ENCODE measurements at regions not wholly inside any gene's neighbourhood (a gene's known extent, or its start where the extent isn't known, plus 50 kb on each side); places are given as distances from the start of the nearest gene placed in this dataset.

DNA sequence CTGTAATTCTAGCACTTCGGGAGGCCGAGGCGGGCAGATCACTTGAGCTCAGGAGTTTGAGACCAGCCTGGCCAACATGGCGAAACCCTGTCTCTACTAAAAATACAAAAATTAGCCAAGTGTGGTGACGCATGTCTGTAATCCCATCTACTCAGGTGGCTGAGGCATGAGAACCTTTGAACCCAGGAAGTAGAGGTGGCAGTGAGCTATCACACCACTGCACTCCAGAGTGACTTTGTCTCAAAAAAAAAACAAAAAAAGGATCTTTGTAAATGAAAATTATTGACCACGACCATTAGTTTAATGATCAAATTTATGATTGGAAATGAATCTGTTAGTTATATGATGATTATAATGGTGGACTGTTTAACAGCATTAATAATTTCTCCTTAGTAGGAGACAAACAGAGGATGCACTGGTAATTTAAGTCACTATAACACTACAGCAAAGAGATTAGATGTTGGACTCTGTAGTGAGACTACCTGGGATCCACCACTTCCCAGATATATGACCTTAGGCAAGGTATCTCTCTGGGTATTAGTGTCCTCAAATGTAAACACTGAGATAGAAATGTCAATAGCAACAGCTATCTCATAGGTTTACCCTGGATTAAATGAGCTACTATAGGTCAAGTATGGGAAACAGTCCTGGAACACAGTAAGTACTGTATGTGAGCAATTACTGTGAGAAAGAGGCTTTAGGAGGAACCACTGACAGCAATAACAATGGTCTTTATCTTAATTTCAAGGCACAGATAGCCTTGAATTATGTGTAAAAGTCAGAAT lies 214.7 kb downstream of the NOVA1 start:
- ChIA-PET CTCF (no interaction called here), POLR2A (no interaction called here), RAD21 (ENCODE audit: low non-redundant PET in 1 of 2, low total read pairs in 2 of 2, uncharacterized antibody in 2 of 2, unreplicated experiment in 2 of 2) (no interaction called here)
- Histone ChIP-seq H3K9me2 (ENCODE audit: insufficient read depth) (no peaks in the 10 kb centered on the region), H3K4me3 (replicated peaks in 1 of 2; ENCODE audit: low read depth in 1 of 2, low read length in 2 of 2) (no peak overlapping the region), H3K9ac (ENCODE audit: low read length) (no peak overlapping the region), H3K79me2 (ENCODE audit: insufficient read depth, low read length) (no peaks in the 10 kb centered on the region), H3K9me3 (ENCODE audit: control insufficient read depth in 1 of 2, insufficient read depth in 1 of 2, low read depth in 1 of 2, low read length in 2 of 2) (peaks cover 0 to 15% of the 10 kb centered on the region in 2 experiments; a peak in 2 of 4 replicates), H4K20me1 (ENCODE audit: insufficient read depth) (no peaks in the 10 kb centered on the region), H3K4me1 (ENCODE audit: control insufficient read depth in 1 of 2, insufficient read depth in 2 of 2, low read length in 2 of 2) (no peaks in the 10 kb centered on the region), H3K36me3 (ENCODE audit: control insufficient read depth in 1 of 2, insufficient read depth in 2 of 2, low read length in 2 of 2) (no peaks in the 10 kb centered on the region), H2AFZ (ENCODE audit: low read depth, low read length, poor library complexity, severe bottlenecking) (no peak overlapping the region), H3K27me3 (ENCODE audit: insufficient read depth, low read length) (no peaks in the 10 kb centered on the region), H3K4me2 (ENCODE audit: low read length) (no peak overlapping the region), H3K27ac (ENCODE audit: low read depth, low read length) (no peak overlapping the region)
- no peak for TF ChIP-seq SP1 (IDR thresholded peaks at IDR 0.05; ENCODE audit: low read depth)
- TF ChIP-seq, protein P1, sequence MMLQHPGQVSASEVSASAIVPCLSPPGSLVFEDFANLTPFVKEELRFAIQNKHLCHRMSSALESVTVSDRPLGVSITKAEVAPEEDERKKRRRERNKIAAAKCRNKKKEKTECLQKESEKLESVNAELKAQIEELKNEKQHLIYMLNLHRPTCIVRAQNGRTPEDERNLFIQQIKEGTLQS (IDR thresholded peaks at IDR 0.05), result no peak
- no peak for TF ChIP-seq RAD21 (IDR thresholded peaks at IDR 0.05; ENCODE audit: low read depth)
- TF ChIP-seq, protein P2, sequence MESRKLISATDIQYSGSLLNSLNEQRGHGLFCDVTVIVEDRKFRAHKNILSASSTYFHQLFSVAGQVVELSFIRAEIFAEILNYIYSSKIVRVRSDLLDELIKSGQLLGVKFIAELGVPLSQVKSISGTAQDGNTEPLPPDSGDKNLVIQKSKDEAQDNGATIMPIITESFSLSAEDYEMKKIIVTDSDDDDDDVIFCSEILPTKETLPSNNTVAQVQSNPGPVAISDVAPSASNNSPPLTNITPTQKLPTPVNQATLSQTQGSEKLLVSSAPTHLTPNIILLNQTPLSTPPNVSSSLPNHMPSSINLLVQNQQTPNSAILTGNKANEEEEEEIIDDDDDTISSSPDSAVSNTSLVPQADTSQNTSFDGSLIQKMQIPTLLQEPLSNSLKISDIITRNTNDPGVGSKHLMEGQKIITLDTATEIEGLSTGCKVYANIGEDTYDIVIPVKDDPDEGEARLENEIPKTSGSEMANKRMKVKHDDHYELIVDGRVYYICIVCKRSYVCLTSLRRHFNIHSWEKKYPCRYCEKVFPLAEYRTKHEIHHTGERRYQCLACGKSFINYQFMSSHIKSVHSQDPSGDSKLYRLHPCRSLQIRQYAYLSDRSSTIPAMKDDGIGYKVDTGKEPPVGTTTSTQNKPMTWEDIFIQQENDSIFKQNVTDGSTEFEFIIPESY (IDR thresholded peaks at IDR 0.05; ENCODE audit: extremely low read depth, insufficient replicate concordance, low read length), result no peak
- TF ChIP-seq EZH2 (IDR thresholded peaks at IDR 0.05), result no peak
- no peak for TF ChIP-seq ELF1 (IDR thresholded peaks at IDR 0.05; ENCODE audit: borderline replicate concordance, low read depth)
- TF ChIP-seq JUND (IDR thresholded peaks at IDR 0.05), result no peak
- TF ChIP-seq ZNF274 (IDR thresholded peaks at IDR 0.05; ENCODE audit: low read depth, low read length), result no peak
- TF ChIP-seq, protein P3, sequence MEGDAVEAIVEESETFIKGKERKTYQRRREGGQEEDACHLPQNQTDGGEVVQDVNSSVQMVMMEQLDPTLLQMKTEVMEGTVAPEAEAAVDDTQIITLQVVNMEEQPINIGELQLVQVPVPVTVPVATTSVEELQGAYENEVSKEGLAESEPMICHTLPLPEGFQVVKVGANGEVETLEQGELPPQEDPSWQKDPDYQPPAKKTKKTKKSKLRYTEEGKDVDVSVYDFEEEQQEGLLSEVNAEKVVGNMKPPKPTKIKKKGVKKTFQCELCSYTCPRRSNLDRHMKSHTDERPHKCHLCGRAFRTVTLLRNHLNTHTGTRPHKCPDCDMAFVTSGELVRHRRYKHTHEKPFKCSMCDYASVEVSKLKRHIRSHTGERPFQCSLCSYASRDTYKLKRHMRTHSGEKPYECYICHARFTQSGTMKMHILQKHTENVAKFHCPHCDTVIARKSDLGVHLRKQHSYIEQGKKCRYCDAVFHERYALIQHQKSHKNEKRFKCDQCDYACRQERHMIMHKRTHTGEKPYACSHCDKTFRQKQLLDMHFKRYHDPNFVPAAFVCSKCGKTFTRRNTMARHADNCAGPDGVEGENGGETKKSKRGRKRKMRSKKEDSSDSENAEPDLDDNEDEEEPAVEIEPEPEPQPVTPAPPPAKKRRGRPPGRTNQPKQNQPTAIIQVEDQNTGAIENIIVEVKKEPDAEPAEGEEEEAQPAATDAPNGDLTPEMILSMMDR (IDR thresholded peaks at IDR 0.05 in 2 of 3, conservative IDR thresholded peaks at IDR 0.05 in 1 of 3; ENCODE audit: borderline replicate concordance in 1 of 3, insufficient read depth in 1 of 3, low read depth in 2 of 3, low read length in 2 of 3), result no peak
- TF ChIP-seq, protein P4, sequence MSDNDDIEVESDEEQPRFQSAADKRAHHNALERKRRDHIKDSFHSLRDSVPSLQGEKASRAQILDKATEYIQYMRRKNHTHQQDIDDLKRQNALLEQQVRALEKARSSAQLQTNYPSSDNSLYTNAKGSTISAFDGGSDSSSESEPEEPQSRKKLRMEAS (IDR thresholded peaks at IDR 0.05), result no peak
- TF ChIP-seq EZH2phosphoT487 (IDR thresholded peaks at IDR 0.05; ENCODE audit: borderline replicate concordance), result no peak
- TF ChIP-seq SRF (IDR thresholded peaks at IDR 0.05; ENCODE audit: low read depth), result no peak
- no peak for TF ChIP-seq CBX3 (IDR thresholded peaks at IDR 0.05; ENCODE audit: low read depth)
- no peak for TF ChIP-seq EGR1 (IDR thresholded peaks at IDR 0.05; ENCODE audit: low read depth)
- no peak for TF ChIP-seq POLR2A (IDR thresholded peaks at IDR 0.05; ENCODE audit: borderline replicate concordance, extremely low read depth, insufficient read depth, insufficient read length)
- intact Hi-C loops (cut with micrococcal nuclease), result no loop called here
- BruUV-seq (replicated peaks), result no TSS peak
- ATAC-seq (no peak), DNase-seq (ENCODE audit: low read depth, low spot score) (no peak)

Data from HCT116 (cell line).